AG20443 (cell line): ENCODE measurements at regions not wholly inside any gene's neighbourhood (a gene's known extent, or its start where the extent isn't known, plus 50 kb on each side); places are given as distances from the start of the nearest gene placed in this dataset.
"Not testable (repeated sequence)": the region's sequence is repeated elsewhere in the genome, so short reads cannot be mapped to it uniquely, and the experiment has no call there.

Experiments
- DNase-seq: peaks from one replicate; pipeline ENCODE4 v3.0.0; 2012; ENCODE audit warnings: low spot score, mixed read lengths

DNA sequence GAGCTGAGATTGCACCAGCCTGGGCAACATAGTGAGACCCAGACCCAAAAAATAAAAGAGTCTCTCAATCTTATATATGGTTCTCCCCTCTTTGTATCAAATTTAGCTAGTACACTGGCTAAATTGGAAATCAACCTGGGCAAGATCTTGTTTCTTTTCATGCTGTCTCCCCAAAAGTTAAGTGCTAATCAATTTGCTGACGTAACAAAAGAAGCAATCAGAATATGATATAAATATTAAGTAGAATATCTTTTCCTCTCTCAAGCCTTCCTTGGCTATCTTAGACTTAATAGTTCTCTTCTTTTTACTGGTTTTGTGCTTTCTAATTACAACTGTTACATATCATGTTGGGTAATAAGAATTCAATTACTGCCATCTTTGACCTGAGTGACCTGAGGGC is 258.9 kb downstream of the KCNRG start:
- no peak for DNase-seq

- DNase-seq = no peak
Observed at GRCh38 chr13:50275392-50276063, 260.3 kb downstream of the KCNRG start.

DNA sequence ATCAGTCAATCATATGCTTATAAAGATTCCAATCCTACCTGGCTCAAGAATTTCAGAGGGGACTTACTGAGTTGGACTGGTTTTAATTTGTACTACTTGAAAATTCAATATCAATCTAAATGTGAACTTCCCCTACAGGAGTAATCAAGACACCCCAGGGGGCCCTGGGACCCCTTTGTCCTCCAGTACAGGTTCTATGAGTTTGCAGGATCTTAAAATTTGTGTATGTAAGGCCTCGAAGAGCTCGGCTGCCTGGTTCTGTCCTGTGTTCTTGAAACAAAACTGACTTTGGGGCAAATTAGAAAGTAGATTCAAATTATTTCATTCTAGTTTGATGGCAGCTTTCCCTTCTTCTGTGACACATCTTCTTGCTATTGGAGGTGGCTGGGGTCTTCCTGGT is 261.3 kb downstream of the KCNRG start:
- DNase-seq = no peak

- DNase-seq = no peak
Observed at GRCh38 chr13:50277127-50277526, 261.9 kb downstream of the KCNRG start.

- DNase-seq = no peak
Observed at GRCh38 chr13:50277906-50278305, 262.7 kb downstream of the KCNRG start.

- DNase-seq = no peak
Observed at GRCh38 chr13:50280441-50280937, 265.2 kb downstream of the KCNRG start.

DNA sequence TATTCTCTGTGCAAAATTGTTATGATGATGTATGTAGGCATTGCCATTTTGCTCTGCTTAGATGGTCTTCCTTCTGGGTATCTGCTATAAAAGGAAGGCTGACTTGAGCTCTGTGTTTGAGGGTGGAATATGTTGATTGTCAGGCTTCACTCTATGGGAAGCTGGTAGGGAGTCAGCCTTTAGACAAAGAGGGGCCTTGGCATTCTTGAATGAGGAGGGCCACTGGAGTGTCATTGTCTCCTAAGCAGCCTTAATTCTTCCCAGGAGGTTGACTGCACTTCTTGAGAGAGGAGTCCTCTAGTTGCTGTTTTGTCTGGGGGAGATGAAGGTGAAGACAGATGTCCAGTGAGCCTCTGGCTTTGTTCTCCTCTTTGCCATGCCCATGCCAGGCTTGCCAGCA is 266.8 kb downstream of the KCNRG start:
- DNase-seq = no peak

GRCh38 chr13:50283017-50283416 is 267.8 kb downstream of the KCNRG start:
- no peak for DNase-seq

DNA sequence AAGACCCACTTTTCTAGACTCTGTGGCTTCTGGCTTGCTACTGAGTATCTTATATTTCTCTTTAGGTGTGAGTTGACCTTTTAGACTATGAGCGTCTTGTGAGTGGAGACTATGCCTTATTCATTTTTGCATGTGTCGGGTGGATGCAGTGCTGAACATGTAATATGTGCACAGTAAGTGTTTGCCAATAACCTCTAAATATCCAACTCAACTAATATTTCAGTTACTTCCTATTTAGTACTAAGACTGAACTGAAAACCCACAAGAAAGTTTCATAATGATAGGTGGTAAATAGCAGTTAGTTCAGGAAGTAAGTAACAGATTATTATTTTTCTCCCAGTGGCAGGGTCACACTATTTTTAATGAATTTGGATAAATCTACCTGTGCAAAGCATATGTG is 269.3 kb downstream of the KCNRG start:
- DNase-seq = no peak

DNA sequence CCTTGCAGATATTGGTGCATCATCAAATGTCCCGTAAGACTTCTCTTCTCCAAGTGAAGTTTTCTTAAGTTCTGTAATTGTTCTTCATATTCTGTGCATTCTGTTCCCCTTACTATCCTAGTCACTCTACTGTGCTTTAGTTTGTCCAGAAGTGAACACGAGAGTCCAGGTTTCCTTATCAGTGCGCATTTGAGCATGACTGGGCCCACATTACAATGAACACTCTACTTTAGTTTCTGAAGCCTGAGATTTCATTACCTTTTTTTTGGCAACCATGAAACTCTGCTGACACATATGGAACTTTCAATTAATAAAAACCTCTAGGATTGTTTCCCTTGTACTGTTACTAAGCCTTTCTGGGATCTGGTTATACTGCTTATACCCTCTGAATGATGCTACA is 270.0 kb downstream of the KCNRG start:
- DNase-seq = no peak

DNA sequence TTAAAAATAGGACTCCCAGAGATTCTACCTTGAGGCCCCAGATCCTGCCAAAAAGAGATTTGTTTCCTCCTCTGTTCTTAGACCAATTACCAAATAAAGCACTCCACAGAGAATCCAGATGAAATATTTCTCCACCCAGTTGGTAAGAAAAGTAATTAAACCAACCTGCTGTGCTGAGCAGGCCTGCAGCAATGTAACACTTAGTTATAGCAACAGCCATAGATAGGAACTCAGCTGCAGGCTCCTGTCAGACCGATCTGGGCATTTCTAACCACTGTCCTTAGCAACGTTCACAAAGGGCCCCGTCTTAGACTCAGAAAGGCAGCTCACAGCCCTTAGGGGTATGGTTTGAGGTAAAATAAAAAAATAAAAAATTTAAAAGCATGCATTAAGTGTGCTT is 271.1 kb downstream of the KCNRG start:
- no peak for DNase-seq

DNA sequence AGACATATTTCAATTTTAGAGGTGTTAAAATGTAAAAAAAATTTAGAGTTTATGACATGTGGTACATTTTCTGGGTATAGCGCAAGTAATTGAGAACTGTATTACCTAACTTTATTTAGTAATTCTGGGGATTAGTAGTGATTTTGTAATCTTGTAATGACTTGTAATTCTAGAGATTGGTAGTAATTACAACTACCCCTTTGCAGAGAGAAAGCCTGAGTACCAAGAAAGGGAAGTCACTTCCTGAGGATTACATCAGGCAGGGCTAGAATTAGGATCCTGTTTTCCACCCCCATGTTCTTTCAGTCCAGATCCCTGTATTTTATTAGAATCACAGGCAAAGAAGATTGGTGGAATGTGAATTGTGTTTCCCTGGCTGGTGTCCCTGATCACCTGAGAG is 274.9 kb downstream of the KCNRG start:
- DNase-seq = no peak

- no peak for DNase-seq
Observed at GRCh38 chr13:50291611-50292010, 276.4 kb downstream of the KCNRG start.

DNA sequence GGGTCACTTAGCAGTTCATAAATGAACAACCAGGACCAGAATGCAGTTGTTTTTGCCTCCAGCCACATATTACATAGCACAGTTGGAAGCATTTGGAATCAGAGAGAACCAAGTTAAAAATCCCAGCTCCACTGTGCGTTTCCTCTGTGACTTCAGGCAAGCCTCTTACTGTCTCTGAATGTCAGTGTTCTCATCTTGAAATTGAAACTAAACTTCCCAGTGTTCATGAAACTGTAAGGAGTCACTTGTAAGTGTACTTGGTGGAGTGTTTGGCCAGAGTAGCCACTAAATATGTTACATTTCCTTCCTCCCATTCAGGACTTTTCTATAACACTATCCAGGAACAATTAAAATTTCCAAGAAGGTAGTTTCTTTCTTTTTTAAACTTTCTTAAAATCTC is 276.8 kb downstream of the KCNRG start:
- no peak for DNase-seq

GRCh38 chr13:50294425-50294824 is 279.2 kb downstream of the KCNRG start:
- not testable (repeated sequence) for DNase-seq

DNA sequence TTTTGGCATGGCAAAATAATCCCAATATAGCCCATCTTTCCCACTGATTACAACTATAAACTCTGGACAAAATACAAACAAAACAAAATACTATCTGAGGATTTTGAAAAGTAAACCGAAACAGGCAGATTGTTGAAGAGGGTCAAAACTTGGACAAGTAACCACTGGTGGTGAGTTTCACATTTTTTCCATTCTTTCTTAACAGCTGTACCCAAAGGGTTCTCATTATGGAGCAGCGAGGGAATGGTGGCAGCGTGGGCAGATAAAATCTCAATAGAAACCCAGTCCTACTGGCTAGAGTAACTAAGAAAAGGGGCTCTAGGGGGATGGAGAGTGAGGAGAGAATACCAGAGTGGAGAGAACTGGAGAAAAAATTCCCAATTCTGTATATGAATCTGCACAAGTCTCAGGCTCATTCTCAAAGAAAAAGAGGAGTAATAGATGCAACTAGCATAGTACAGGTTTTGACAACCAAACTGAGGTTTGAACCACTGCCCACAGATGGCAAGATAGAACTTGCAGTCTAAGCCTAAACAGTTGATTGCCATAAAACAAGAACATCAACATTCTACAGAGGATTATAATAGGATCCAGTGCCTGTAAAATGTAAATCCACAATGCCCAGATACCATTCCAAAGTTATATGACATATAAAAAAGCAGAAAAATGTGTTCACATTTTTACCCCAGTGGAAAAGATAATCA is 284.5 kb downstream of the KCNRG start:
- DNase-seq = no peak

DNA sequence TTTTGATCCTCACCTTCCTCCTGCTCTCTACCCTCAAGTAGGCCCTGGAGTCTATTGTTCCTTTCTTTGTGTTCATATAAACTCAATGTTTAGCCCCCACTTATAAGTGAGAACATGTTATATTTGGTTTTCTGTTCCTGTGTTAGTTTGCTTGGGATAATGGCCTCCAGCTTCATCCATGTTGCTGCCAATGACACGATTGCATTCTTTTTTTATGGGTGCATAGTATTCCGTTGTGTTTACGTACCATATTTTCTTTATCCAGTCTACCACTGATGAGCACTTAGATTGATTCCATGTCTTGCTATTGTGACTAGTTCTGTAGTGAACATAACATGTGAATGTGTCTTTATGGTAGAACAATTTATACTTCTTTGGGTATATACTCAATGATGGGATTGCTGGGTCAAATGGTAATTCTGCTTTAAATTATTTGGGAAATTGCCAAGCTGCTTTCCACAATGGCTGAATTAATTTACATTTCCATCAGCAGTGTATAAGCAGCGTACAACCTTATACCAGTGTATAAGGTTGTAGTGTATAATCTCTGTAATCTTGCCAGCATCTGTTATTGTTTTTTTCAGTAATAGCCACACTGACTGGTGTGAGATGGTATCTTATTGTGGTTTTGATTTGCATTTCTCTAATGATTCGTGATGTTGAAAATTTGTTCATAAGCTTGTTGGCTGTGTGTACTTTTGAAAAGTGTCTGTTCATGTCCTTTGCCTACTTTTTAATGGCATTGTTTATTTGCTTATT is 288.9 kb downstream of the KCNRG start:
- no peak for DNase-seq

DNA sequence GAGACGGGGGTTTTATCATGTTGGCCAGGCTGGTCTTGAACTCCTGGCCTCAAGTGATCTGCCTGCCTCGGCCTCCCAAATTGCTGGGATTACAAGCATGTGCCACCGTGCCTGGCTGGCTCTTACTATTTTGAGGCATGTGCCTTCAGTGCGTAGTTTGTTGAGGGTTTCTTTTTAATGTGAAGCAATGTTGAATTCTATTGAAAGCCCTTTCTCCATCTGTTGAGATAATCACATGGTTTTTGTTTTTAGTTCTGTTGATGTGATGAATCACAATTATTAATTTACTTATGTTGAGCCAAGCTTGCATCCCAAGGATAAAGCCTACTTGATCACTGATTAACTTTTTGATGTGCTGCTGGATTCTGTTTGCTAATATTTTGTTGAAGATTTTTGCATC is 290.9 kb downstream of the KCNRG start:
- DNase-seq = no peak

GRCh38 chr13:50309318-50309717 is 294.1 kb downstream of the KCNRG start:
- no peak for DNase-seq

GRCh38 chr13:50309882-50310594 is 294.8 kb downstream of the KCNRG start:
- no peak for DNase-seq

GRCh38 chr13:50310734-50311133 is 295.5 kb downstream of the KCNRG start:
- no peak for DNase-seq

- DNase-seq = no peak
Observed at GRCh38 chr13:50318887-50319286, 303.6 kb downstream of the KCNRG start.
